SK-N-SH (cell line): ENCODE measurements at regions not wholly inside any gene's neighbourhood (a gene's known extent, or its start where the extent isn't known, plus 50 kb on each side); places are given as distances from the start of the nearest gene placed in this dataset.

Source experiments
- CHD2 ChIP-seq: fragments of 150-350 bp; IDR thresholded peaks from 2 replicates; pipeline ENCODE4 v1.6.1; 2018; ENCODE audit warnings: low read length; ENCODE audit not compliant: partially characterized antibody
- EZH2phosphoT487 ChIP-seq: fragments of 200-600 bp; sonication (generic); IDR thresholded peaks from 2 replicates; pipeline ENCODE4 v1.6.1; 2017; ENCODE audit warnings: low read depth, mixed run types, mild to moderate bottlenecking, antibody characterized with exemption, moderate library complexity, borderline replicate concordance
- FOXJ3 ChIP-seq: sonication (generic); formaldehyde crosslinking; IDR thresholded peaks from 2 replicates; pipeline ENCODE4 v1.5.1; 2020; ENCODE audit warnings: mild to moderate bottlenecking, missing genetic modification reagents
- POLR2AphosphoS5 ChIP-seq: IDR thresholded peaks from 2 replicates; pipeline ENCODE4 v1.6.1; 2012; ENCODE audit warnings: low read depth, low read length
- RAD21 ChIP-seq: IDR thresholded peaks from 2 replicates; pipeline ENCODE4 v1.6.1; 2012; ENCODE audit warnings: mild to moderate bottlenecking, low read length
- RFX5 ChIP-seq: IDR thresholded peaks from 2 replicates; pipeline ENCODE4 v1.6.1; 2012; ENCODE audit warnings: mild to moderate bottlenecking, improper control_type of control experiment, low read length
- RXRA ChIP-seq: IDR thresholded peaks from 2 replicates; pipeline ENCODE4 v1.4.0; 2012; ENCODE audit warnings: low read depth, mild to moderate bottlenecking, borderline replicate concordance
- SMC3 ChIP-seq: IDR thresholded peaks from 2 replicates; pipeline ENCODE4 v1.6.1; 2012; ENCODE audit warnings: low read depth, low read length, improper control_type of control experiment
- TAF1 ChIP-seq: IDR thresholded peaks from 2 replicates; pipeline ENCODE4 v1.6.1; 2012; ENCODE audit warnings: low read depth, mild to moderate bottlenecking, low read length, moderate library complexity, borderline replicate concordance
- YY1 ChIP-seq: IDR thresholded peaks from 2 replicates; pipeline ENCODE4 v1.4.0; 2012; ENCODE audit warnings: low read depth, mild to moderate bottlenecking
- TF ChIP-seq, protein P1 (sequence below): fragments of 200-600 bp; sonication (generic); IDR thresholded peaks from 2 replicates; pipeline ENCODE4 v1.6.1; 2017; ENCODE audit warnings: antibody characterized with exemption, mild to moderate bottlenecking, moderate library complexity
- TF ChIP-seq, protein P2 (sequence below): IDR thresholded peaks from 2 replicates; pipeline ENCODE4 v1.4.0; 2012; ENCODE audit warnings: low read depth
- TF ChIP-seq, protein P3 (sequence below): IDR thresholded peaks from 2 replicates; pipeline ENCODE4 v1.4.0; 2012; ENCODE audit warnings: low read depth, borderline replicate concordance

DNA sequence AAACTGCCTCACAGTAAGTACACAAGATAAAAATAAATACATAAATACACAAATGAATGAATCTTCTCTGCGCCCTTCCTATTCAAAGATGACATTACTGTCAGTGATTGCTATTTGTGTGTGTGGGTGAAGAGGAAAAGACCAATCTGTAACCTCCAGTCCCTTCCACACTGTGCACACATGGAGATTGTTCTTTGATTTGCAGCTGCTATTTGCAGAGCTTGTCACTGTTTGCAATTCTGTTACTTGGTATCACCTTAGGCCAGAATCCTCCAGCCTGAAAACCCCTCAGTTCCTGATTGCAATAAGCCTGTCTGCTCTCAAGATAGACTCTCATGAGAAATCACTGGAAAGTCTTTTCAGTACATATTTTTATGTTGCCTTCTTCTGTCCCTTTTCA lies 1314.9 kb downstream of the PCDH9 start:
- TF ChIP-seq, protein P1, sequence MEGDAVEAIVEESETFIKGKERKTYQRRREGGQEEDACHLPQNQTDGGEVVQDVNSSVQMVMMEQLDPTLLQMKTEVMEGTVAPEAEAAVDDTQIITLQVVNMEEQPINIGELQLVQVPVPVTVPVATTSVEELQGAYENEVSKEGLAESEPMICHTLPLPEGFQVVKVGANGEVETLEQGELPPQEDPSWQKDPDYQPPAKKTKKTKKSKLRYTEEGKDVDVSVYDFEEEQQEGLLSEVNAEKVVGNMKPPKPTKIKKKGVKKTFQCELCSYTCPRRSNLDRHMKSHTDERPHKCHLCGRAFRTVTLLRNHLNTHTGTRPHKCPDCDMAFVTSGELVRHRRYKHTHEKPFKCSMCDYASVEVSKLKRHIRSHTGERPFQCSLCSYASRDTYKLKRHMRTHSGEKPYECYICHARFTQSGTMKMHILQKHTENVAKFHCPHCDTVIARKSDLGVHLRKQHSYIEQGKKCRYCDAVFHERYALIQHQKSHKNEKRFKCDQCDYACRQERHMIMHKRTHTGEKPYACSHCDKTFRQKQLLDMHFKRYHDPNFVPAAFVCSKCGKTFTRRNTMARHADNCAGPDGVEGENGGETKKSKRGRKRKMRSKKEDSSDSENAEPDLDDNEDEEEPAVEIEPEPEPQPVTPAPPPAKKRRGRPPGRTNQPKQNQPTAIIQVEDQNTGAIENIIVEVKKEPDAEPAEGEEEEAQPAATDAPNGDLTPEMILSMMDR = no peak
- TF ChIP-seq, protein P2, sequence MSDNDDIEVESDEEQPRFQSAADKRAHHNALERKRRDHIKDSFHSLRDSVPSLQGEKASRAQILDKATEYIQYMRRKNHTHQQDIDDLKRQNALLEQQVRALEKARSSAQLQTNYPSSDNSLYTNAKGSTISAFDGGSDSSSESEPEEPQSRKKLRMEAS = no peak
- TF ChIP-seq POLR2AphosphoS5 (no peak), TAF1 (no peak), FOXJ3 (CRISPR knock-in tag) (no peak), RAD21 (no peak), CHD2 (no peak), RXRA (no peak), SMC3 (no peak), EZH2phosphoT487 (no peak), RFX5 (no peak), YY1 (no peak)
- TF ChIP-seq, protein P3, sequence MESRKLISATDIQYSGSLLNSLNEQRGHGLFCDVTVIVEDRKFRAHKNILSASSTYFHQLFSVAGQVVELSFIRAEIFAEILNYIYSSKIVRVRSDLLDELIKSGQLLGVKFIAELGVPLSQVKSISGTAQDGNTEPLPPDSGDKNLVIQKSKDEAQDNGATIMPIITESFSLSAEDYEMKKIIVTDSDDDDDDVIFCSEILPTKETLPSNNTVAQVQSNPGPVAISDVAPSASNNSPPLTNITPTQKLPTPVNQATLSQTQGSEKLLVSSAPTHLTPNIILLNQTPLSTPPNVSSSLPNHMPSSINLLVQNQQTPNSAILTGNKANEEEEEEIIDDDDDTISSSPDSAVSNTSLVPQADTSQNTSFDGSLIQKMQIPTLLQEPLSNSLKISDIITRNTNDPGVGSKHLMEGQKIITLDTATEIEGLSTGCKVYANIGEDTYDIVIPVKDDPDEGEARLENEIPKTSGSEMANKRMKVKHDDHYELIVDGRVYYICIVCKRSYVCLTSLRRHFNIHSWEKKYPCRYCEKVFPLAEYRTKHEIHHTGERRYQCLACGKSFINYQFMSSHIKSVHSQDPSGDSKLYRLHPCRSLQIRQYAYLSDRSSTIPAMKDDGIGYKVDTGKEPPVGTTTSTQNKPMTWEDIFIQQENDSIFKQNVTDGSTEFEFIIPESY = no peak
